ENCODE measurements at regions not wholly inside any gene's neighbourhood (a gene's known extent, or its start where the extent isn't known, plus 50 kb on each side); places are given as distances from the start of the nearest gene placed in this dataset.
A peak's percentile ranks its signal among the peaks of the same experiment; 100 is the strongest.

DNA sequence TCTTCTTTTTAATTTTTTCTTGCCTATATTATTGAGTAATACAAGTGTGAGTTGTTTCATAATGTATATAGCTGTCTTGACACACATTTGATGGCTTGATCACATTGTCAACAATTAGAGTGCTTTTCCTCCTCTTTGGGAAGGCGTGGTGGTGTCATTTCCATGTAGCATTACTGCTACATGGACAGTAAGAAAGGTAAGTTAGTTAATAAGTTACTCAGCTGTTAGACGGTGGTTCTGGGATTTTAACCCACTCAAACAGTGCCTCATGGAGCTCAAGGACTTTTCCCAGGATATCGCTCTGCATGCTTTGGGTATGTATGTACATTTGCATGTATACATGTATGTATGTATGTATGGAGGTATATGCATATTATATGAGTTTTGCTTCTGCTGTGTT lies 94.6 kb downstream of the HAPSTR1 start:
- no peak for DNase-seq

DNA sequence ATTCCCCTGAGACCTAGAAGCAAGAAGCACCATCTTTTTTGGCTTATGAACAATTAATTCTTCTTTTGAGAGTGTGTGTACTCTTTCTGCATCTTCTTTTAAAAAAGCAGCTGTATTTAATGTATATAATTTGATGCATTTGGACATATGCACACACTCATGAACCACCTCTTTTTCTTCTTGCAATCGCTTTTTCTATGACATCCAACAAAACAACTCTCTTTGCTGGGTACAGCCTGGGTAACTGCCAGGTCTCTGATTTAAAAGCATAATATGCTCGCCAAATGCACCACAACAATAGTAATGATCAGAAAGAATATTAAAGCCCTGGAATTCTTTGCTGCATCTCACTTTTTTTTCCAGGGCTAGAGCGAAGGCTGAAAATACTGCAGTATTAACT lies 97.3 kb downstream of the HAPSTR1 start:
- no peak for DNase-seq

GRCh38 chr16:9191274-9191850 lies 99.9 kb downstream of the HAPSTR1 start:
- no peak for DNase-seq

- DNase-seq, result no peak
These were observed 101.3 kb downstream of the HAPSTR1 start for GRCh38 chr16:9192746-9193145.

DNA sequence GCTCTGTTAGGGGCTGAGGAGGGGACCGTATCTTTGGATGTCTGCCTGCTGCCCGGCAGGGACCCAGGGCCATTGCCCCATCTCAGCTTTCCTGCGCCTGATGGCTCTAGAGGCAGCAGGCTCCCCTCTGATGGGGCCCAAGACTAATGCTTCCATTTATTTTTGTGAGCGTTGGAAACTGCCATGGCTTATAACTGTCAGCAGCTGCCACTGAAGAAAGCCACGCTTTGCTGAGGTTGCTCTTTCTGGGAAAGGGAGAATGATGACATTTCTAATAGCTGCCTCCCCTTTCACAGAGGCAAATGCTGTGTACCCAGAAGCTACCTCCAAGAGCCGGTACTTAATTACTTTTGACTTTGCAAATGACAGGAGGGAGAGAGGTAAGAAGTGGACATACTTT lies 103.8 kb downstream of the HAPSTR1 start:
- DNase-seq, result peak; percentile 19

DNA sequence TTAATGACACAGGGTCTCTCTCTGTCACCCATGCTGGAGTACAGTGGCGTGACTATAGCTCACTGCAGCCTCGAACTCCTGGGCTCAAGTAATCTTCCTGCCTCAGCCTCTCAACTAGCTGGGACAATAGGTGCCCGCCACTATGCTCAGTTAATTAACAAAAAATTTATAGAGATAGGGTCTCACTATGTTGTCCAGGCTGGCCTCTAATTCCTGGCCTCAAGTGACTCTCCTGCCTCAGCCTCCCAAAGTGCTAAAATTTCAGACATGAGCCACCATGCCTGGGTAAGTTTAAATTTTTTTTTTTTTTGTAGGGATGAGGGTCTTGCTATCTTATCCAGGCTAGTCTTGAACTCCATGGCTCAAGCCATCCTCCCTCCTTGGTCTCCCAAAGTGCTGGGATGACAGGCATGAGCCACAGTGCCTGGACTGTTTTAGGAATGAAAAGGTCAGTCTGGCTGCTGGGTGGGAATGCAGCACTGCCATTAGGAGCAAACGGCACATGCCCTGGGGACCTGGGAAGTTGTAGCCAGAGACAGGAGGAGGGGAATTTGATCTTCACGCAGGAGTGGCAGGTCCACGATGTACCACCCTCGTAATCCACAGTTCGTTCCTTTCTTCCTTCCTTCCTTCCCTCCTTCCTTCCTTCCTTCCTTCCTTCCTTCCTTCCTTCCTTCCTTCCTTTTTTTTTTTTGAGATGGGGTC lies 106.7 kb downstream of the HAPSTR1 start:
- no peak for DNase-seq

GRCh38 chr16:9199311-9199710 lies 107.9 kb downstream of the HAPSTR1 start:
- peak; percentile 54 for DNase-seq

- no peak for DNase-seq
These were observed 108.3 kb downstream of the HAPSTR1 start for GRCh38 chr16:9199751-9200150.

- no peak for DNase-seq
These were observed 112.5 kb downstream of the HAPSTR1 start for GRCh38 chr16:9203956-9204355.

- DNase-seq, result no peak
These were observed 114.2 kb downstream of the HAPSTR1 start for GRCh38 chr16:9205661-9206060.

- no peak for DNase-seq
These were observed 114.7 kb downstream of the HAPSTR1 start for GRCh38 chr16:9206156-9206555.

GRCh38 chr16:9212621-9213020 lies 121.2 kb downstream of the HAPSTR1 start:
- DNase-seq, result no peak

DNA sequence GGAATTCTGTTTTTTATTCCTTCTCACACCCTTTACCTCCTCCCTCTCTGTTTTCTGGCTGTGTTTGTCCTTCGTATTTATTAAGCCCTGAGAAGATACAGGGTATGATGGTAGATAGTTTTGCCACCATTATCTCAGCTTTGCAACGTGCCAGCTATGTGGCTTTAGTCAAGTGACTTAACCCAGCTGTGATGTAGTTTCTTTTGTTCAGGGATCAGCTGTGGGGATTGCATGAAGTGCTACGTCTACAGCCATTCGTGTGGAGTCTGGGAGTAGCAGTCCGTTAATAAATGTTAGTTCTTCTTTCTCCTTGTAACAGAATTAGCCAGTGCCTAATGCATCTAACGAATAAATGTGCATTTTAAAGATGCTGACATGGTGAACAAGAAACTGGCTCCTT lies 128.4 kb downstream of the HAPSTR1 start:
- DNase-seq, result no peak

GRCh38 chr16:9225527-9226316 lies 134.3 kb downstream of the HAPSTR1 start:
- no peak for DNase-seq

- no peak for DNase-seq
These were observed 135.5 kb downstream of the HAPSTR1 start for GRCh38 chr16:9226924-9227323.

DNA sequence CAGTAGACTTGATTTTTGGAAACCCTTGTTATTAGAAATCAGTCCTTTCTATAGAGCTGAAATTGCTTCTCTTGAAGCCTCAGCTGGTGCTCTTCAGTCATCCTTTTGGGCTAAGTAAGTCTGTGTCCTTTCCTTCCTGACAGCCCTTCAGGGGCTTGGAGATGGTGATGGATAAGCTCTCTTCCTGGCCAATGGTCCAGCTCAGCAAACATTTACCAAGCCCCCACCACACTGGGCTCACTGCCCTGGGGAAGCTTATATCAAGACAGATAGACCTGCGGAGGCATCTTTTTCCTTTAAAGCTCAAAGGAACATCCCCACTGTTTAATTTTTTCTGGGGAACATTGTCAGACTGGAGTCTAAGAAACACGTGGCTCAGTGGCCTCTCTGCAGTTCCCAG lies 139.6 kb downstream of the HAPSTR1 start:
- DNase-seq, result no peak

DNA sequence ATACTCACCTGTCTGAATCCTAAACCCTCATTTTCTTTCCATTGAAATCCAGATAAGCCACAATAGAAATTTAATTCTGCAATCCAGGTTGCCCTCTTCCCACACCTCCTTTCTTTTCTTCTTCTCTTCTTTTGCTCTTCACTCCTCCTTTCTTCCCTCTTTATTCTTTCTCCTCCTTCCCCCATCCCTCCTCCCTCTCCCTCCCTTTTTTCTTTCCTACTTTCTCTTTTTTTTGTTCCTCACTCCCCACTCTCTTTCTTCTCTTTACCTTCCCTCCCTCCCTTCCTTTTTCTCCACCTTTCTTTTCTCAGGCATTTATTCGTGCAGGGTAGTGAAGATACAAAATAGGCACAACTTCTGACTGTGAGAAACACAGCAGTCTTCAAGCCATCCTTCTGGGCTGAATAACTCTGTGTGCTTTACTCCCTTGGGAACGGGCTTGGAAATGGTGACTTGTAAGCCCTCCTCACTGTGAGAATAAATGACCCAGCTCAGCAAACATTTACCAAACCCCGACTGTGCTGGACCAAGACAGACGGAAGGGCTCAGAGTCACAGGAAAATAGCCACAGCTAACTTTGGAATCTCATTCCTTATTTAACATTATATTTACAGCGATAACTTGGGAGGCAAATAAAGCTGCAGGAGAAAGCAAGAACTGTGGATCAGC lies 140.8 kb downstream of the HAPSTR1 start:
- no peak for DNase-seq

- peak; percentile 62 for DNase-seq
These were observed 144.4 kb downstream of the HAPSTR1 start for GRCh38 chr16:9235867-9236266.

- DNase-seq, result no peak
These were observed 144.9 kb downstream of the HAPSTR1 start for GRCh38 chr16:9236319-9236718.

GRCh38 chr16:9238346-9238745 lies 146.9 kb downstream of the HAPSTR1 start:
- no peak for DNase-seq

DNA sequence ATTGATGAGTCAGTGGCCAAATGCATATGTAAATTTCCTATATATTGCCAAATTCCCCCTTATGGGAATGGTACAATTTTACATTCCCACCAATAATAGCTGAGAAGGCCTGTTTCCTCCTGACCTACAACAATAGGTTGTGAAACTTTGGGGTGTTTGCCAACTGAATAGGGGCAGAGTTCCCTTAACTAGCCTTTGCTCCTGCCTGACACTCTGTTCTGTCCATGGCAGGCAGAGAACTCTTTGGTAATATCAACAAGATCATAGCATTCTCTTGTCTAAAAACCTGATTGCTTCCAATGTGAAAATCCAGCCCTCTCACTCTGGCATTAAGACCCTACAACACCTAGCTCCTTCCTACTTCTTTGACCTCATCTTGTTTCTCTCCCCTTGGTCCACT lies 149.7 kb downstream of the HAPSTR1 start:
- DNase-seq, result no peak

DNA sequence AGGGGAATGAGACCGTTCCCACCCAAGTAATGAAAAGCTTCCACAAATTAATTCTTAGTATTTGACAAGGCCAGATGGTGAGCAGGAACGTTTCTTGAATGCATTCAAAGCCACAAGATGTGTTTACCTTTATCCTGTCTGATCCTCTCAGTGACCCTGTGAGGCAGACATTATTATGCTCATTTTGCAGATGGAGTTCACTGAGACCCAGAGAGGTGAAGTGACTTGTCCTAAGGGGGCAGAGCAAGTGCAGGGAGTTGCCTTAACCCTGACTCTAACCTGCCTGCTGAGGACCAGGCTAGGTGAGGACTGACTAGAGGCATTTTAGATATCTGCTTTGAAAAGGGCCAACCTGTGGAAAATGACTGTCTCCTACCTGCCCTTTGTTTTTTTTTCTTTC lies 156.7 kb downstream of the HAPSTR1 start:
- DNase-seq, result no peak

- no peak for DNase-seq
These were observed 158.1 kb downstream of the HAPSTR1 start for GRCh38 chr16:9249534-9249933.
